ENCODE measurements at regions not wholly inside any gene's neighbourhood (a gene's known extent, or its start where the extent isn't known, plus 50 kb on each side); places are given as distances from the start of the nearest gene placed in this dataset.

DNA sequence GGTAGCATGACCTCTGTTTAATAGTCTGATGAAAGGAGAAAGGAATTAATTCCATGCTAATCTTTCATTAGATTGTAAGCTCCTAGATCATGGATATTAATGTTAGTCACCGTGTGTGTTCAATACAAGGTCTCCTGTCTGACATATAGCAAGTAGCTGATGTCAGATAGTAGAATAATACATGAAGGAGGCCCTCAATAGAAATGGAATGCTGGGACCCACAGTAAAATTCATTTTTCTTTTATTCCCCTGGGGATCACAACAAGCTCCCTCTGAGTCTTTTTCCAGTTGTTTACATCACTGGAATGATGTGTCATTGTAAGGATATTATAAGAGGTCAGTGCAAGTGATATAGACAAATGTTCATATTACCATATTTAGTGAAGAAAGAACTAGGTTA is 240.3 kb upstream of the TRPC7 start:
- TF ChIP-seq, protein P1, sequence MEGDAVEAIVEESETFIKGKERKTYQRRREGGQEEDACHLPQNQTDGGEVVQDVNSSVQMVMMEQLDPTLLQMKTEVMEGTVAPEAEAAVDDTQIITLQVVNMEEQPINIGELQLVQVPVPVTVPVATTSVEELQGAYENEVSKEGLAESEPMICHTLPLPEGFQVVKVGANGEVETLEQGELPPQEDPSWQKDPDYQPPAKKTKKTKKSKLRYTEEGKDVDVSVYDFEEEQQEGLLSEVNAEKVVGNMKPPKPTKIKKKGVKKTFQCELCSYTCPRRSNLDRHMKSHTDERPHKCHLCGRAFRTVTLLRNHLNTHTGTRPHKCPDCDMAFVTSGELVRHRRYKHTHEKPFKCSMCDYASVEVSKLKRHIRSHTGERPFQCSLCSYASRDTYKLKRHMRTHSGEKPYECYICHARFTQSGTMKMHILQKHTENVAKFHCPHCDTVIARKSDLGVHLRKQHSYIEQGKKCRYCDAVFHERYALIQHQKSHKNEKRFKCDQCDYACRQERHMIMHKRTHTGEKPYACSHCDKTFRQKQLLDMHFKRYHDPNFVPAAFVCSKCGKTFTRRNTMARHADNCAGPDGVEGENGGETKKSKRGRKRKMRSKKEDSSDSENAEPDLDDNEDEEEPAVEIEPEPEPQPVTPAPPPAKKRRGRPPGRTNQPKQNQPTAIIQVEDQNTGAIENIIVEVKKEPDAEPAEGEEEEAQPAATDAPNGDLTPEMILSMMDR (IDR thresholded peaks at IDR 0.05) = no peak
- no peak for TF ChIP-seq POLR2A (IDR thresholded peaks at IDR 0.05)

All from tibial nerve (tissue), 3 donors.